Activated T-cell treated with anti-CD3 and anti-CD28 coated beads, Interleukin-2, amount 50 U/mL, for 72 hours (primary cell): ENCODE measurements at regions not wholly inside any gene's neighbourhood (a gene's known extent, or its start where the extent isn't known, plus 50 kb on each side); places are given as distances from the start of the nearest gene placed in this dataset.

Experiments
- ATAC-seq, 2 donors: fragments of 150-1000 bp; cut with Tn5 transposase; replicated peaks in 1 of 2; 2 replicates each; pipeline ENCODE4 v1.10.0; 2021; ENCODE audit warnings: moderate library complexity in 2 of 2, mild to moderate bottlenecking in 1 of 2
- DNase-seq, 2 donors: peaks; one replicate each; pipeline ENCODE4 v3.0.0; 2021 to 2022; ENCODE audit warnings: mixed read lengths in 1 of 2
- H3K27ac Mint-ChIP-seq: one replicate; pipeline ENCODE4 v1.8.0; 2022; ENCODE audit warnings: mild to moderate bottlenecking, moderate library complexity, mixed read lengths
- H3K27me3 Mint-ChIP-seq: one replicate; pipeline ENCODE4 v1.8.0; 2022; ENCODE audit warnings: low read depth, mixed read lengths
- H3K36me3 Mint-ChIP-seq, 2 donors: one replicate each; pipeline ENCODE4 v1.8.0; 2022; ENCODE audit warnings: mixed read lengths in 2 of 2, mild to moderate bottlenecking in 1 of 2; ENCODE audit not compliant: insufficient read depth in 2 of 2
- H3K4me1 Mint-ChIP-seq: one replicate; pipeline ENCODE4 v1.8.0; 2022; ENCODE audit warnings: low read depth, mixed read lengths
- H3K4me3 Mint-ChIP-seq, 2 donors: one replicate each; pipeline ENCODE4 v1.8.0; 2022; ENCODE audit warnings: mild to moderate bottlenecking in 2 of 2, mixed read lengths in 2 of 2, moderate library complexity in 2 of 2
- H3K9me3 Mint-ChIP-seq, 2 donors: one replicate each; pipeline ENCODE4 v1.8.0; 2022; ENCODE audit warnings: mixed read lengths in 2 of 2

GRCh38 chr10:94094540-94094939 is 100.8 kb downstream of the PLCE1 start:
- no peak overlapping the region for H3K27ac Mint-ChIP-seq
- H3K27me3 Mint-ChIP-seq, result peaks cover 4% of the 10 kb centered on the region
- ATAC-seq (no peak), DNase-seq (no peak)
- H3K9me3 Mint-ChIP-seq, result no peaks in the 10 kb centered on the region
- no peaks in the 10 kb centered on the region for H3K4me1 Mint-ChIP-seq
- no peak overlapping the region for H3K4me3 Mint-ChIP-seq
- H3K36me3 Mint-ChIP-seq, result no peaks in the 10 kb centered on the region

- H3K27ac Mint-ChIP-seq, result no peak overlapping the region
- H3K36me3 Mint-ChIP-seq, result no peaks in the 10 kb centered on the region
- ATAC-seq (no peak), DNase-seq (no peak)
- H3K4me1 Mint-ChIP-seq, result no peaks in the 10 kb centered on the region
- H3K9me3 Mint-ChIP-seq, result peaks cover 0 to 3% of the 10 kb centered on the region in 2 donors
- H3K27me3 Mint-ChIP-seq, result peaks cover 24% of the 10 kb centered on the region
- no peak overlapping the region for H3K4me3 Mint-ChIP-seq
These were observed 103.9 kb downstream of the PLCE1 start for GRCh38 chr10:94097656-94098055.

- Mint-ChIP-seq H3K27ac (no peak overlapping the region), H3K4me1 (no peaks in the 10 kb centered on the region), H3K9me3 (peaks cover 0 to 3% of the 10 kb centered on the region in 2 donors), H3K4me3 (no peak overlapping the region), H3K27me3 (peaks cover 24% of the 10 kb centered on the region), H3K36me3 (no peaks in the 10 kb centered on the region)
- no peak for DNase-seq
- no peak for ATAC-seq
These were observed 105.2 kb downstream of the PLCE1 start for GRCh38 chr10:94098896-94099295.

DNA sequence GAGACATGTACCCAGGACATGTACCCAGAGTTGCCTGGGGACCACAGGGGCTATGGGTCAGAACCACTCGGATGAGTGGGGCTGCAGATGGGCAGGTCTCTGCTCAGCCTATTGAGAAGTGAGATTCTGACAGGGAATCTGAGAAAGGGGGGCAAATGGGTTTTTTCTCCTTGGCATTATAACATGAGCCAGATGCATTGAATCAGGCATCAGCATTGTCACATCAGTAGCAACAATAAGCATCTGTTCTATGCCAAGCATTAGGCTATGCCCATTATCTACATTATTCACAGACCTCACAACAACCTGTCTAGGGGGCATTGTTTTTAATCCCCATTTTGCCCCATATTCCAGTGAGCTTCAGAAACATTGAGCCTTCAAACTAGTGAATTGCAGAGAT is 108.2 kb downstream of the PLCE1 start:
- Mint-ChIP-seq H3K27ac (no peak overlapping the region), H3K4me3 (no peak overlapping the region), H3K4me1 (no peaks in the 10 kb centered on the region), H3K27me3 (peaks cover 30% of the 10 kb centered on the region), H3K36me3 (no peaks in the 10 kb centered on the region), H3K9me3 (peaks cover 0 to 5% of the 10 kb centered on the region in 2 donors)
- no peak for ATAC-seq
- DNase-seq, result no peak

- no peak for DNase-seq
- Mint-ChIP-seq H3K4me3 (no peak overlapping the region), H3K36me3 (no peaks in the 10 kb centered on the region), H3K4me1 (no peaks in the 10 kb centered on the region), H3K9me3 (peaks cover 0 to 5% of the 10 kb centered on the region in 2 donors), H3K27me3 (peaks cover 36% of the 10 kb centered on the region), H3K27ac (no peak overlapping the region)
- ATAC-seq, result no peak
These were observed 108.7 kb downstream of the PLCE1 start for GRCh38 chr10:94102436-94102835.

- ATAC-seq (no peak), DNase-seq (no peak)
- Mint-ChIP-seq H3K9me3 (peaks cover 0 to 5% of the 10 kb centered on the region in 2 donors), H3K27me3 (peaks cover 36% of the 10 kb centered on the region), H3K4me1 (no peaks in the 10 kb centered on the region), H3K36me3 (no peaks in the 10 kb centered on the region), H3K27ac (no peak overlapping the region), H3K4me3 (no peak overlapping the region)
These were observed 109.5 kb downstream of the PLCE1 start for GRCh38 chr10:94103192-94103591.

DNA sequence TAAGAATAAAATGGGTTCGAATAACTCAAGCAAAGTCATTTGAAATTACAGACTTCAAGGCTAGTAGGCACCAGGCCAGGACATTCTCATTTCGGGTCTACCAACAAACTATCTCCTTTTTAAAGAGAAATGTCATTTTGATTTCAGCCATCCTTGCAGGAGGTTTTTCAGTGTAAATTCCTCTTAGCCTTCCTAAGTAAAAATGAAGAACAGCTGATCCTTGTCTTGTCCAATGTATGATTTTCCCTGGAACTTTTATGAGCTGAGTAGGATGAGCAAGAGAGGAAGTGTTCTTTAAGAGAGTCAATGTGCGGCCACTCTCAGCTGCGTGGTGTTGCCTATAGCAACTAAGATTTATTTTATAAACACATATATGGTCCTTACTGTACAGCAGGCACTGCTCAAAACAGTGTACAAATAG is 110.1 kb downstream of the PLCE1 start:
- H3K9me3 Mint-ChIP-seq, result peaks cover 0 to 5% of the 10 kb centered on the region in 2 donors
- H3K27ac Mint-ChIP-seq, result no peak overlapping the region
- no peak overlapping the region for H3K4me3 Mint-ChIP-seq
- H3K27me3 Mint-ChIP-seq, result peaks cover 36% of the 10 kb centered on the region
- H3K4me1 Mint-ChIP-seq, result peaks cover 3% of the 10 kb centered on the region
- DNase-seq (no peak), ATAC-seq (no peak)
- no peaks in the 10 kb centered on the region for H3K36me3 Mint-ChIP-seq

DNA sequence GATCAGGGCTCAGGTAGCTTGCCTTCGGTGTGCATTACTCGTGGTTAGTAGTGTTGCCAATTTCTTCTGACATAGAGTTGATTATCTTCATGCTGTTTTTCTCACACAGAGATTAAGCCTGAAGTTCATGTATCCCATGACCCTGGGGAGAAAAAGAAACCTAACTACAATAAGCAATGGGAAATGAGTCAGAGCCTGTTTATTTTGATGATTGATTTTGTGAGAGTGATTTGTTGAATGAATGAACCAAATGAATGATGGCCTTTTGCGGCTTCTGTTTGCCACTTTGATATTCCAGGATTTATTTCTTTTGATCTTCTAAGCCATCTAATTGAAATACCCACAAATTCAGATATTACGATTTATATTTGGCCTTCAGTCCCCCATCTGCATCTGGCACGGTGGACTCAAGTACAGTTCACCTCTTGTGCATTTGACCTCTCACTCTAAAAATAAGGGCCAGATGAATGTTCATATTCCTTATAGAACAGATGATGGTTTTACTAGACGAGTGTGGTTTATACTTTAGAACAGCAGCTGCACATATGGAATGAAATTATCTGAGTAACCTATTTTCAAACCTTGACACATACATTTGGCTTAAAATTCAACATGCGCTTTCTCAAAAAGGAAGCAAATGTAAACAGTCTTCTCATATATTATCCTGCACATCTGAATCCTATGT is 110.7 kb downstream of the PLCE1 start:
- peaks cover 3% of the 10 kb centered on the region for H3K4me1 Mint-ChIP-seq

DNA sequence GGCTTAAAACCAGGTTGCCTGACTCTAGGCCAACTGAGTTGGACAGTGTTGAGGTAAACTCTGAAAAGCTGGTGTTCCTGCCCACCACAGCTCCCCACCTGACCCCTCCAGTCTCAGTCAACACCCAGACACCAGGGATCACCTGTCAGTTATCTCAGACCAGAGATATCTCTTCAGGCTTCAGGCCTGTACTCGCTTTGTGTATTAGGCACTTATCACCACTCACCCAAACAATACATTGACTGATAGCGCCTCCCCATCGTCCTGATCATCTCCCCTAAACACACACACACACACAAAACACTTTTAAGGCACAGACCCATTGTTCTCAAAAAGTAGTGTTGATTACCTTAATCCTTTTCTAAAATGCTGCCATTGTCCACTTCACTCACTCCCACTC is 111.5 kb downstream of the PLCE1 start:
- H3K9me3 Mint-ChIP-seq, result peaks cover 0 to 5% of the 10 kb centered on the region in 2 donors
- no peak overlapping the region for H3K4me3 Mint-ChIP-seq
- H3K4me1 Mint-ChIP-seq, result peaks cover 3% of the 10 kb centered on the region
- H3K27ac Mint-ChIP-seq, result no peak overlapping the region
- ATAC-seq (no peak), DNase-seq (no peak)
- peaks cover 25% of the 10 kb centered on the region for H3K27me3 Mint-ChIP-seq
- no peaks in the 10 kb centered on the region for H3K36me3 Mint-ChIP-seq

More for the DNA sequence above, 110.7 kb downstream of the PLCE1 start:
- Mint-ChIP-seq H3K27ac (no peak overlapping the region), H3K36me3 (no peaks in the 10 kb centered on the region), H3K4me3 (no peak overlapping the region), H3K9me3 (peaks cover 0 to 5% of the 10 kb centered on the region in 2 donors), H3K27me3 (peaks cover 33% of the 10 kb centered on the region)
- ATAC-seq (no peak), DNase-seq (no peak)

DNA sequence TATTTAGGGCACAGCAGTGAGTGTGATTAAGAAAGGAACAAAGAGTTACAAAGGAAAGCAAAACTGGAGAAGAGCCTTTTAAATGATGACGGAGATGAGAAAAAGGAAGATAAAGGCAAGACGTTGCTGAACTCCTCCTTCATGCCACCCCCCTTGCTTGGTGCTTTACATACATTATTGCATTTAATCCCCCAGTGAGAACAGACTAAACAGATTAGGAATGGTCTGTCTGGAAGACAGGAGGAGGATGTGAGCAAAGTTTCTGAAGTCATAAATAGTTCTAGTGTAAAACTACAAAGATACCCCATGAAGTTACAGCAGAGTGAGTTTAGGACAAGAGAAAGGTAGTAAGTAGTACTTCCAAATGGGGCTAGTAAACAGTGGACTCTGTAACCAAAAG is 113.5 kb downstream of the PLCE1 start:
- no peaks in the 10 kb centered on the region for H3K36me3 Mint-ChIP-seq
- no peak for DNase-seq
- peaks cover 12% of the 10 kb centered on the region for H3K27me3 Mint-ChIP-seq
- no peak overlapping the region for H3K4me3 Mint-ChIP-seq
- ATAC-seq, result no peak
- H3K9me3 Mint-ChIP-seq, result peaks cover 0 to 2% of the 10 kb centered on the region in 2 donors
- H3K27ac Mint-ChIP-seq, result no peak overlapping the region
- peaks cover 3% of the 10 kb centered on the region for H3K4me1 Mint-ChIP-seq

GRCh38 chr10:94108200-94108599 is 114.5 kb downstream of the PLCE1 start:
- Mint-ChIP-seq H3K27me3 (peaks cover 14% of the 10 kb centered on the region), H3K4me3 (no peak overlapping the region), H3K27ac (no peak overlapping the region), H3K36me3 (no peaks in the 10 kb centered on the region), H3K9me3 (peaks cover 0 to 2% of the 10 kb centered on the region in 2 donors), H3K4me1 (peaks cover 3% of the 10 kb centered on the region)
- DNase-seq (peak; percentile 23 to 31), ATAC-seq (peak; percentile 94 to 95)

GRCh38 chr10:94111367-94111766 is 117.6 kb downstream of the PLCE1 start:
- DNase-seq (no peak), ATAC-seq (no peak)
- Mint-ChIP-seq H3K27me3 (peaks cover 19% of the 10 kb centered on the region), H3K4me1 (peaks cover 3% of the 10 kb centered on the region), H3K27ac (no peak overlapping the region), H3K36me3 (no peaks in the 10 kb centered on the region), H3K4me3 (no peak overlapping the region), H3K9me3 (peaks cover 0 to 3% of the 10 kb centered on the region in 2 donors)

DNA sequence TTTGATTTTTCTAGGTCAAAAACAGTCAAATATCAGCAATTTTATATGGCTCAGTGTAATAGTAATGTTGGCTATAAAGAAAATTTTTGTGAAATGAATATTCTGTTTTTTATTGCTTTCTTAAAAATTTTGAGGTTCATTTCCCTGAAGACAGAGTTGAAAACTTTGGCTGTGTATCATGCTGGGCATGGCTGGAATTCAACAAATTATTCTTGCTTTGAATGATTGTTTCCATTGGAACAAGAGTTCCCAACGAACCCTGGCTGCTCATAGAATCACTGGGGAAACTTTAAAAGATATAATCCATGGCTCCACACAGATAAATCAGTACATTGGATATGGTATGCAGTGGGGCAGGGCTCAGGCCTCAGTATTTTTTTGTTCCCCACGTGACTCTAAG is 118.6 kb downstream of the PLCE1 start:
- no peak overlapping the region for H3K4me3 Mint-ChIP-seq

DNA sequence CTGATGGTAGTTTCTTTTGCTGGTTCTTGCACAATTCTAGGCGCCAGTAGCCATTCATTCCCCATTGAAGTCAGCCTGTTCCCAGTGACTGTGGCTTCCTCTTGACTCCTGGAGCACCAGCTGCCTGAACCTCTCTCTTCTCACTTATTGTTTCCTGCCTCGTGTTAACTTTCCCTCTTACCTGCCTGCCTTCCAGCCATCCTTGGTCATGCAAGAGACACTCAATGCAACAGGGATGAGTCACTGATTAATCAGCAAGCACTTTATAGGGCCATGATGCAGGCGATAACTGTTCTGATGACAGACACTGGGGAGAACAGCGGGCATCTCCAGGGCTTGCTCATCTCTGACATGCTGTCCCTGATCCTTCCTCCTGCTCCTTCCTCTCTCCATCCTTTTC is 122.0 kb downstream of the PLCE1 start:
- Mint-ChIP-seq H3K36me3 (no peaks in the 10 kb centered on the region), H3K27me3 (peaks cover 8% of the 10 kb centered on the region), H3K4me3 (no peak overlapping the region), H3K27ac (no peak overlapping the region), H3K4me1 (no peaks in the 10 kb centered on the region), H3K9me3 (peaks cover 2 to 7% of the 10 kb centered on the region in 2 donors)
- no peak for ATAC-seq
- DNase-seq, result no peak

More for the DNA sequence above, 118.6 kb downstream of the PLCE1 start:
- no peaks in the 10 kb centered on the region for H3K36me3 Mint-ChIP-seq
- peaks cover 9% of the 10 kb centered on the region for H3K27me3 Mint-ChIP-seq
- DNase-seq (no peak), ATAC-seq (no peak)
- peaks cover 3% of the 10 kb centered on the region for H3K4me1 Mint-ChIP-seq
- H3K9me3 Mint-ChIP-seq, result peaks cover 0 to 3% of the 10 kb centered on the region in 2 donors
- H3K27ac Mint-ChIP-seq, result no peak overlapping the region
